Dendritic cell treated with granulocyte-macrophage colony-stimulating factor and Interleukin-4, amounts not matched to agents 40 ng/mL and 50 ng/mL, for 4 days (primary cell): ENCODE measurements at regions not wholly inside any gene's neighbourhood (a gene's known extent, or its start where the extent isn't known, plus 50 kb on each side); places are given as distances from the start of the nearest gene placed in this dataset.
A peak's percentile ranks its signal among the peaks of the same experiment; 100 is the strongest.
"Not testable (repeated sequence)": the region's sequence is repeated elsewhere in the genome, so short reads cannot be mapped to it uniquely, and the experiment has no call there.

ENCODE experiments used
- H3K27ac Mint-ChIP-seq: one replicate; pipeline ENCODE4 v1.8.0; 2022; ENCODE audit warnings: mild to moderate bottlenecking, mixed read lengths
- H3K27me3 Mint-ChIP-seq: one replicate; pipeline ENCODE4 v1.8.0; 2022; ENCODE audit warnings: mild to moderate bottlenecking, mixed read lengths
- H3K36me3 Mint-ChIP-seq: one replicate; pipeline ENCODE4 v1.8.0; 2022; ENCODE audit warnings: low read depth, mixed read lengths
- H3K4me1 Mint-ChIP-seq: one replicate; pipeline ENCODE4 v1.8.0; 2022; ENCODE audit warnings: low read depth, mixed read lengths
- H3K4me3 Mint-ChIP-seq: one replicate; pipeline ENCODE4 v1.8.0; 2022; ENCODE audit warnings: mild to moderate bottlenecking, moderate library complexity, mixed read lengths
- H3K9me3 Mint-ChIP-seq: one replicate; pipeline ENCODE4 v1.8.0; 2022; ENCODE audit warnings: mixed read lengths
- intact Hi-C: fragments of 100-400 bp; cut with micrococcal nuclease; formaldehyde crosslinking; loops from one replicate; pipeline ENCODE4 v1.15.0; 2022

DNA sequence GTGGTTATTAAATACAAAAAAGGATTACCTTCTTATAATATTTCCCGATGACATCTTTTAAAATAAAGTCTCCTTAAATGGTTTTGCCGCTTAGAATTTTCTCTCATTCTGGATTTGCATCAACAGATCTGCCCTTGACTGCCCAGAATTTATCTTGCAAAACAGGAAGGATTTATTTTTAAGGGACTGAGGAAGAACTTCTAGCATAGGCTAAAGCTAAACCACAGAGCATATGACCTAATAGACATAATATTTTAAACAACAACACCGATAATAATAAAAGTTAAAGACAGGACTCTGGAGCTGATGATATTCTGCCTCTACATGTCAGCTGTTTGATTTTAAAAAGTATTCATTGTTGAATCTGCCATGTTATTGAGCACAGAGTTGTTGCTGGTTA, 145.3 kb upstream of the ADCY2 start:
- H3K9me3 Mint-ChIP-seq = no peaks in the 10 kb centered on the region
- intact Hi-C loops = loop anchor here (10.0 kb wide), 1 partner anchor 134 kb away; no protein-coding TSS in a partner anchor
- H3K27me3 Mint-ChIP-seq = no peaks in the 10 kb centered on the region
- H3K4me3 Mint-ChIP-seq = peak overlapping the region; percentile 28
- peaks cover 12% of the 10 kb centered on the region for H3K4me1 Mint-ChIP-seq
- H3K27ac Mint-ChIP-seq = peak overlapping the region; percentile 50
- no peaks in the 10 kb centered on the region for H3K36me3 Mint-ChIP-seq

DNA sequence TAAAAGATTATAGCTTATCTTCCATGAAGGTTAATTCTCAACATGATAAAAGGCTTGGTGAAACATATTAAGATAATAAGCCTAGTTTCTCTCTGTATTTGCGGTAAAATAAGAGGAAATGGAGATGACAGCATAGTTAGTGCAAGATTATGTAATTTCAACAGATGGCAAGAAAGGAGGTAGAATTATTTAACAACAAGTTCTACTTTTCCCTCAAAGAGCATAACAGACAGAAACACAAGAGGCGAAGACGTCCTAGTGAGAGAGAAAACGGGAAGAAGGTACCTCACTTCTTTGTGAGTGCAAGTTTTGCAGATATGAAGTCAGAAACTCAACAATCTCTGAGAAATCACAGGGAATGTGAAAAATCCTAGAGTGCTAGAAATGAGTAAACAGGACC, 144.8 kb upstream of the ADCY2 start:
- no peaks in the 10 kb centered on the region for H3K36me3 Mint-ChIP-seq
- intact Hi-C loops = loop anchor here (10.0 kb wide), 1 partner anchor 134 kb away; no protein-coding TSS in a partner anchor
- H3K9me3 Mint-ChIP-seq = no peaks in the 10 kb centered on the region
- H3K4me3 Mint-ChIP-seq = peak overlapping the region; percentile 28
- H3K27me3 Mint-ChIP-seq = no peaks in the 10 kb centered on the region
- H3K27ac Mint-ChIP-seq = peak overlapping the region; percentile 50
- peaks cover 12% of the 10 kb centered on the region for H3K4me1 Mint-ChIP-seq

DNA sequence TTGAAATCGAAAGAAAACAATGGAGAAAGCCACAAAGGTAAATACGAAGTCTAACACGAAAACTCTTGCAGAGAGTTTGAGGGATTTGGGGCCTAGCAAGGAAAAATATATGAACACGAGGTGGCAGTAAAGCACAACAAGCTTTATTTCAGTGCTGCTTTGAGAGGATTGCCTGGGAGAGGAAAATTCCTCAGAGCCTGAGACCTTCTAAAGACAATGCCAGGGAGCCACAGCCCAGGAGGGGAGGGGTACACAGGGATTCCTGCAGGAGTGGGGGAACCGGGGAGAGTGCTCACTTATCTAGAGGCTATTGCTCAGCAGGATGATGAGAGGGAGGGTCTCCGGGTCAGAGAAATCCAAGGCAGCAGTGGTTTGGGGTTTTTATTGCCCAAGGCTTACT, 134.9 kb upstream of the ADCY2 start:
- Mint-ChIP-seq H3K4me1 (no peaks in the 10 kb centered on the region), H3K9me3 (no peaks in the 10 kb centered on the region), H3K27ac (no peak overlapping the region), H3K36me3 (no peaks in the 10 kb centered on the region), H3K4me3 (no peak overlapping the region), H3K27me3 (no peaks in the 10 kb centered on the region)
- intact Hi-C loops = loop anchor here (1.0 kb wide), 2 partner anchors 485 to 555 kb away; no protein-coding TSS in a partner anchor

DNA sequence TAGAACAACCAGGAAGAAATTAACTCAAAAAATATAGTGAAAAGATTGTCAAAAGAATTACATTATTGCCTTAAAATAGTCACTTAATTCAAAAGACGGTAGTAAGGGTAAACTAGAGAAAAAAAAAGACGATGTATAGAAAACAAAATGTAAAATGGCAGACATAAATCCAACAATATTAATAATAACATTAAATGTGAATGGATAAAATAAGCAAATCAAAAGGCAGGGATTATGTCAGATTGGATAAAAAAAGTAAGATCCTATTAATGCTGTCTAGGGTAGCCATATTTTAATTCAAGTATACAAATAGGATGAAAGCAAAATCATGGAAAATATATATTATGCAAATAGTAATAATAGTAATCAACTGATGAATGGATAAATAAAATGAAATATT, 134.0 kb upstream of the ADCY2 start:
- intact Hi-C loops = loop anchor here (1.0 kb wide), 2 partner anchors 484 to 554 kb away; no protein-coding TSS in a partner anchor
- H3K4me1 Mint-ChIP-seq = no peaks in the 10 kb centered on the region
- H3K27ac Mint-ChIP-seq = no peak overlapping the region
- H3K9me3 Mint-ChIP-seq = peaks cover 3% of the 10 kb centered on the region
- H3K36me3 Mint-ChIP-seq = no peaks in the 10 kb centered on the region
- no peaks in the 10 kb centered on the region for H3K27me3 Mint-ChIP-seq
- H3K4me3 Mint-ChIP-seq = no peak overlapping the region

DNA sequence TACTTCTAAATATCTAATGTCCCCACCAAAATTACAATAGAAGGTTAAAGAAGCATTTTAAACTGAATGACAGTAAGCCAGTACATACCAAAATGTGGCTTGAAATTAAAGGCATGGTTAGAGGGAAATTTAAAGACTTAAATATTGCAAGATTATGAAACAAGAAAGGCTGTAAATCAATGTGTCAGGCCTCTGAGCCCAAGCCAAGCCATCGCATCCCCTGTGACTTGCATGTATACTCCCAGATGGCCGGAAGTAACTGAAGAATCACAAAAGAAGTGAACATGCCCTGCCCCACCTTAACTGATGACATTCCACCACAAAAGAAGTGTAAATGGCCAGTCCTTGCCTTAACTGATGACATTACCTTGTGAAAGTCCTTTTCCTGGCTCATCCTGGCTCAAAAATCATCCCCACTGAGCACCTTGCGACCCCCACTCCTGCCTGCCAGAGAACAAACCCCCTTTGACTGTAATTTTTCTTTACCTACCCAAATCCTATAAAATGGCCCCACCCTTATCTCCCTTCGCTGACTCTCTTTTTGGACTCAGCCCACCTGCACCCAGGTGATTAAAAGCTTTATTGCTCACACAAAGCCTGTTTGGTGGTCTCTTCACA, 132.4 kb upstream of the ADCY2 start:
- H3K27ac Mint-ChIP-seq, H3K27me3 Mint-ChIP-seq, intact Hi-C loops, H3K4me1 Mint-ChIP-seq, H3K36me3 Mint-ChIP-seq, H3K4me3 Mint-ChIP-seq: not testable (repeated sequence)
- H3K9me3 Mint-ChIP-seq = peaks cover 12% of the 10 kb centered on the region

DNA sequence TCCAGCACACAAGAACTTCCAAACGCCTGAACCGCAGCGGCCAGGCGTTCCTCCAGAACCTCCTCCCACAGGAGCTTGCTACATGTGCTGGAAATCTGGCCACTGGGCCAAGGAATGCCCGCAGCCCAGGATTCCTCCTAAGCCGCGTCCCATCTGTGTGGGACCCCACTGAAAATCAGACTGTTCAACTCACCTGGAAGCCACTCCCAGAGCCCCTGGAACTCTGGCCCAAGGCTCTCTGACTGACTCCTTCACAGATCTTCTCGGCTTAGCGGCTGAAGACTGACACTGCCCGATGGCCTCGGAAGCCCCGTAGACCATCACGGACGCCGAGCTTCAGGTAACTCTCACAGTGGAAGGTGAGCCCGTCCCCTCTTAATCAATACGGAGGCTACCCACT, 130.2 kb upstream of the ADCY2 start:
- H3K27ac Mint-ChIP-seq, H3K27me3 Mint-ChIP-seq, H3K4me3 Mint-ChIP-seq, H3K4me1 Mint-ChIP-seq, intact Hi-C loops, H3K36me3 Mint-ChIP-seq: not testable (repeated sequence)
- H3K9me3 Mint-ChIP-seq = peaks cover 12% of the 10 kb centered on the region

DNA sequence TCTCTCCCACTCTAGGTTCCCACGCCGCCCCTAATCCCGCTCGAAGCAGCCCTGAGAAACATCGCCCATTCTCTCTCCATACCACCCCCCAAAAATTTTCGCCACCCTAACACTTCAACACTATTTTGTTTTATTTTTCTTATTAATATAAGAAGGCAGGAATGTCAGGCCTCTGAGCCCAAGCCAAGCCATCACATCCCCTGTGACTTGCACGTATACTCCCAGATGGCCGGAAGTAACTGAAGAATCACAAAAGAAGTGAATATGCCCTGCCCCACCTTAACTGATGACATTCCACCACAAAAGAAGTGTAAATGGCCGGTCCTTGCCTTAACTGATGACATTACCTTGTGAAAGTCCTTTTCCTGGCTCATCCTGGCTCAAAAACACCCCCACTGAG, 127.2 kb upstream of the ADCY2 start:
- H3K4me3 Mint-ChIP-seq, H3K27ac Mint-ChIP-seq, H3K36me3 Mint-ChIP-seq, intact Hi-C loops, H3K4me1 Mint-ChIP-seq, H3K27me3 Mint-ChIP-seq: not testable (repeated sequence)
- peaks cover 12% of the 10 kb centered on the region for H3K9me3 Mint-ChIP-seq

DNA sequence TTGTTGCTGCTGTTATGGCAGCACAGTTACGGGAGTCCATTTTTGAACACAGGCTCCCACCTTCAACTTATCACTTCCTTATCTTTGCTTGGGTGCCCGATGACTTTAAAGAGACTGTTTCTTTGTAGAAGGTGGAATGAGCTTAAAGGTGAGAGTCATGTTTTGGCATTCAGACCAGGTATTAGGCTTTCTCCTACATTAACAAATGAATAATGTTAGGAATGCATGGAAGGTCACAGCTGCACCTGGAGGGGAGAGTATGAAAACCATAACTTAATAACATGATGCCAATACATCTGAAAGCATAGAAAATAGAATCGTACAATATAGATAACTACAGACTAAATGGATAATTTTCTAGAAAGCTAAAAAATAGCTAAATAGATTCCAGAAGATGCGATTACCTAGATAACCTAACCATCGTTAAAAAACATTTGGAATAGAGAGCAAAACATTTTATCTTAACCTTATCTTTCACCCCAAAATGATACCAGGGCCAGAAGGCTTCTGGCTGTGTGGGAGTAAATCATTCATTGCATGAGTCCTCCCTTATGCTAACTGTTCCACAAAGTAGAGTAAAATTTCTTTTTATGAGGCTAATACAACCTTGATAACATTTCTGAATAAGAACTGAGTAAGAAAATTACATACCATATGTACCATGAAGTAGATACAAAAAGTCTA, 126.2 kb upstream of the ADCY2 start:
- Mint-ChIP-seq H3K4me1 (no peaks in the 10 kb centered on the region), H3K9me3 (peaks cover 12% of the 10 kb centered on the region), H3K27ac (no peak overlapping the region), H3K27me3 (peaks cover 2% of the 10 kb centered on the region), H3K4me3 (no peak overlapping the region), H3K36me3 (no peaks in the 10 kb centered on the region)
- intact Hi-C loops = no loop called here

DNA sequence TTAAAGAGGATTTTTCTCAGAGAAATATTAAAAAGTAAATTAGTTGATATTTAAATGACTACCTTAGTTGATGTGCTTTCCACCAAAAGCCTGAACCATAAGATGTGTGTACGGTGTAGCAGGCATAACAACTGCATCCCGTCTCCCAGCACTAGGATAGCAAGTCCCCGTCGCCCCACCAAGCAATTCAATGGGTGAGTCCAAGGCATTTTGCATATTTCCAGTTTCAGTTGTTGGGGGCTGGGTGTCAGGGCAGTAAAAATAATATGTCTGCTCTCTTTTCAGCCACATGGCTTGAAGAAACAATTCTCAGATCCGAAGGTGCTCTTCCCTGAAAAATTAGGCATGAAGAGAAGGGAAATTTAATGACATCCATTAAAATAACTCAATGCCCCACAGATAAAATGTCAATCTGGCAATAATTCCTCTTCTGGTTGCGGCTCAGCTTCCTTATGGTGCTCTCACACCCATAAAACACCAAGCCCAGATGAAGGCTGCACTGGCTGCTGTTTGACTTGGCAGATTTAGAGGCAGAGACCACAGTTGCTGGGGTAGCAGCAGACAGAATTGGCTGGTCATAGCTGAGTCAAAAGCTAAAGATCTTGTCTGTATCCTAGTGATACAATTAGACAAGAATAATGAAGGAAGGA, 124.4 kb upstream of the ADCY2 start:
- Mint-ChIP-seq H3K27ac (no peak overlapping the region), H3K36me3 (no peaks in the 10 kb centered on the region), H3K9me3 (peaks cover 12% of the 10 kb centered on the region), H3K4me1 (no peaks in the 10 kb centered on the region), H3K27me3 (peaks cover 2% of the 10 kb centered on the region), H3K4me3 (no peak overlapping the region)
- intact Hi-C loops = no loop called here

DNA sequence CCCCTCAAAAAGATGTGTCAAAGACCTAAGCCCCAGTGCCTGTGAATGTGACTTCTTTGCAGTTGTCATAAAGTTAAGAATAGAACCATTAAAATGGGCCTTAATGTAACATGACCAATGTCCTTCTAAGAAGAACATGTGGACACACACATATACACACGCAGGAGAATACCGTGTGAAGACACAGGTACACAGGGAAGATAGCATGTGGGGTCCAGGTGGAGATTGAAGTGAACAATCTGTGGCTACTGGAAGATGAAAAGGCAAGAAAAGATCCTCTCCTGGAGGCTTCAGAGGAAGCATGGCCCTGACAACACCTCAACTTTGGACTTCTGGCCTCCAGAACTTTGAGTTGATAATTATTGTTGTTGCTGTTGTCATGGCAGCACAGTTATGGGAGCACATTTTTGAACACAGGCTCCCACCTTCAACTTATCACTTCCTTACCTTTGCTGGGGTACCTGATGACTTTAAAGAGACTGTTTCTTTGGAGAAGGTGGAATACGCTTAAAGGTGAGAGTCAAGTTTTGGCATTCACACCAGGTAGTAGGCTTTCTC, 123.5 kb upstream of the ADCY2 start:
- peaks cover 2% of the 10 kb centered on the region for H3K27me3 Mint-ChIP-seq
- H3K4me3 Mint-ChIP-seq = no peak overlapping the region
- intact Hi-C loops = no loop called here
- H3K27ac Mint-ChIP-seq = no peak overlapping the region
- H3K36me3 Mint-ChIP-seq = no peaks in the 10 kb centered on the region
- no peaks in the 10 kb centered on the region for H3K4me1 Mint-ChIP-seq
- H3K9me3 Mint-ChIP-seq = peaks cover 3% of the 10 kb centered on the region

DNA sequence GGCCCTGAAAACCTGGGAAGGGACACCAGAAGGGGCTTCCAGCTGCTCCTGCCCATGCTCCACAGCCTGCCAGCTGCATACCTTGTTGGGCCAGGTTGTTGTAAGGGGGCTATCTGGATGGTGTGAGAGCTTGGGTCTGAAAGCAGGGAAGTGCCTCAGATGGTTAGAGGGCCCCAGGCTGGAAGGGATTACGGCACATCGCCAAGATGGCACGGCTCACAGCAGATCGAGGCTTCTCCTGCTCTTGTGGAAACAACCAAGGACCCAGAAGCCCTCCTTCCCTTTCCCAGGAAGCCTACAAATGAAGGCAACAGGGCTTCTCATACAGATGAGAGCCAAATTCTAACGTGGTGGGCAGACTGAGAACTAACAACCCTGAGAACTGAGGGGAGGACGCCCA, 121.7 kb upstream of the ADCY2 start:
- no peaks in the 10 kb centered on the region for H3K9me3 Mint-ChIP-seq
- no peak overlapping the region for H3K4me3 Mint-ChIP-seq
- no peaks in the 10 kb centered on the region for H3K36me3 Mint-ChIP-seq
- H3K4me1 Mint-ChIP-seq = no peaks in the 10 kb centered on the region
- peaks cover 2% of the 10 kb centered on the region for H3K27me3 Mint-ChIP-seq
- H3K27ac Mint-ChIP-seq = no peak overlapping the region
- intact Hi-C loops = no loop called here

DNA sequence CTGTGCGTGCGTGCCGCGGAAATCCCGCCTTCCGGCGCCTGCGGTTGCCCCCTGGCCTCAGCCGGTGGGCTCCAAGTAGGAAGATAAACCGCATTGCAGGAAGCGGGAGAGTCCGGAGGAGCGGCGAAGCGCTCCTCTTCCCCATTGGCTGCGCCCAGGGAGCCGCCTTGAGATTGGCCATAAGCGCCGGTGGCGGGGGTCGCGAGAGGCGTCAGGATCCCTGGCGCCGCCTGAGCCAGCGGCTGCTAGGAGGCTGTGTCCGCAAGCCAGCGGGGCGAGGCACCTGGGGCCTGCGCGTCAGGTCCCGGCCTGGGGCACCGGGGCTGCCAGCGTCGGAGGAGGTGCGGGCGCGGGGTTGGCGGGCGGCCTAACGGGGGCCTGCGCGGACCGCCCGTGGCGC, 106.3 kb upstream of the ADCY2 start:
- H3K27ac Mint-ChIP-seq, H3K27me3 Mint-ChIP-seq, H3K4me3 Mint-ChIP-seq, intact Hi-C loops, H3K36me3 Mint-ChIP-seq, H3K4me1 Mint-ChIP-seq: not testable (repeated sequence)
- H3K9me3 Mint-ChIP-seq = peaks cover 17% of the 10 kb centered on the region

DNA sequence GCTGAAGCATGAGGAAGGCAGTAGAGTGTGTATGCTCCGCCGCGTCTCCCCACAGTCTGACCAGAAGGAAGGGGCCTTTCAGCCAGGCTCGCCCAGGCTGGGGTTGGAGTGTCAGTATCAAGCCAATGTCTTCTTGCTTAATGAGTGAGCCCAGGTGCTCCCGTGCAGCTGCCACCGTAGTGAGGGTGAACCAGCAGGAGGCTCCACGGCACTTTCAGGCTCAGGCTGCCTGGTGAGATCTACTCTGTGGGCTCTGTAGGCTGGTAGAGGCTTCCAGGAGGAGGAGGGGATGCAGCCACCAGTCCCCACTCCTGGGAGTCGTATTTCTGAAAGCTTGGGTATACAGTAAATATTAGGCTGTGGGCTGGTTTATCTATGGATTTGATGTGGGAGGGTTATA, 98.1 kb upstream of the ADCY2 start:
- not testable (repeated sequence) for H3K36me3 Mint-ChIP-seq, H3K27ac Mint-ChIP-seq, H3K4me1 Mint-ChIP-seq

DNA sequence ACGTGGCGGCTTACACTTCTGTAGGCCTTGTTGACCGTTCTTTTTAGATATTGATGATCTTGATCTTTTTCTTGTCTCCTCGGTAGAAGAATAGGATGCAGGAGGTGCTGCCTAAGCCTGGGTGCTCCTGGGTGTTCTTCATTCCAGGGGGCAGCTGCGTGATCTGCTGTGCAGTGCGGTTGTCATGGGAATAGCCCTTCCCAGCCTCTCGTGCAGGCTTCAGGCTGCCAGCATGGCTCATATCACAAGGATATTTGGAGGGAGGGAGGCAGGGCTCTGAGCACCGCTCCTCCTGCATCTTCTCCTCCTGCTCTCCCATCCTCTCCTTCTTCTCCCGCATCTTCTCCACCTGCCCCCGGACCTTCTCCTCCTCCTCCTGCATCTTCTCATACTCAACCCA, 96.2 kb upstream of the ADCY2 start:
- H3K27me3 Mint-ChIP-seq, H3K4me1 Mint-ChIP-seq, H3K4me3 Mint-ChIP-seq, intact Hi-C loops, H3K27ac Mint-ChIP-seq, H3K36me3 Mint-ChIP-seq, H3K9me3 Mint-ChIP-seq: not testable (repeated sequence)

More for the DNA sequence above, 98.1 kb upstream of the ADCY2 start:
- intact Hi-C loops, H3K9me3 Mint-ChIP-seq, H3K27me3 Mint-ChIP-seq, H3K4me3 Mint-ChIP-seq: not testable (repeated sequence)
